IMR-90 (cell line): ENCODE measurements at regions not wholly inside any gene's neighbourhood (a gene's known extent, or its start where the extent isn't known, plus 50 kb on each side); places are given as distances from the start of the nearest gene placed in this dataset.

Experiments
- ATAC-seq: fragments of 200-7000 bp; cut with Tn5 transposase; 2 replicates; pipeline ENCODE4 v1.9.1; 2020; ENCODE audit warnings: low read depth, mild to moderate bottlenecking, moderate library complexity
- BruUV-seq: library from RNA; stranded (reverse); fragments of 400-500 nt; replicated peaks from 2 replicates; lab custom pipeline; 2021; lab: Mats Ljungman, UMichigan
- CTCF ChIA-PET: fragments of 300-600 bp; formaldehyde crosslinking; extraction: SDS; loops from one replicate; lab custom pipeline; 2021; ENCODE audit warnings: antibody characterized with exemption; lab: Yijun Ruan, JAX
- POLR2A ChIA-PET: fragments of 300-600 bp; sonication (Branson Sonifier 250); formaldehyde crosslinking; loops from one replicate; lab custom pipeline; 2022; ENCODE audit warnings: antibody characterized with exemption; ENCODE audit not compliant: unreplicated experiment; lab: Charles Lee
- DNase-seq: peaks from one replicate; pipeline ENCODE4 v3.0.0; 2013
- H2AFZ ChIP-seq: replicated peaks from 2 replicates; pipeline ENCODE3; 2013; ENCODE audit warnings: low read length, mild to moderate bottlenecking; ENCODE audit not compliant: poor library complexity
- H2AK5ac ChIP-seq: 2 replicates; pipeline ENCODE4 v1.6.1; 2013; ENCODE audit warnings: low read depth, low read length, inconsistent platforms
- H2AK9ac ChIP-seq: replicated peaks from 2 replicates; pipeline ENCODE3; 2013; ENCODE audit warnings: mild to moderate bottlenecking, low read depth, low read length, moderate library complexity; ENCODE audit not compliant: poor library complexity
- H2BK120ac ChIP-seq: 2 replicates; pipeline ENCODE4 v1.6.1; 2013; ENCODE audit warnings: low read depth, low read length, inconsistent platforms
- H2BK15ac ChIP-seq: 3 replicates; pipeline ENCODE4 v1.6.1; 2013; ENCODE audit warnings: low read depth, low read length, inconsistent platforms
- H2BK20ac ChIP-seq: 2 replicates; pipeline ENCODE4 v1.6.1; 2013; ENCODE audit warnings: low read depth, mild to moderate bottlenecking, inconsistent platforms, low read length, moderate library complexity
- H2BK5ac ChIP-seq: 2 replicates; pipeline ENCODE4 v1.6.1; 2013; ENCODE audit warnings: mild to moderate bottlenecking, low read depth, low read length, inconsistent platforms; ENCODE audit not compliant: poor library complexity, severe bottlenecking
- H3K14ac ChIP-seq: replicated peaks from 2 replicates; pipeline ENCODE4 v1.6.1; 2013; ENCODE audit warnings: low read depth, low read length, inconsistent platforms
- H3K18ac ChIP-seq: 2 replicates; pipeline ENCODE4 v1.6.1; 2013; ENCODE audit warnings: low read depth, low read length, control low read depth
- H3K23ac ChIP-seq: 2 replicates; pipeline ENCODE4 v1.6.1; 2013; ENCODE audit warnings: low read depth, low read length, inconsistent platforms
- H3K27ac ChIP-seq: 2 replicates; pipeline ENCODE4 v1.5.1; 2013; ENCODE audit warnings: mild to moderate bottlenecking, control low read depth, low read length; ENCODE audit not compliant: insufficient read depth
- H3K27me3 ChIP-seq: 2 replicates; pipeline ENCODE4 v1.6.1; 2013; ENCODE audit warnings: low read length; ENCODE audit not compliant: control insufficient read depth, insufficient read depth
- H3K36me3 ChIP-seq: 2 replicates; pipeline ENCODE4 v1.6.1; 2013; ENCODE audit warnings: low read length, mixed read lengths; ENCODE audit not compliant: control insufficient read depth, insufficient read depth
- H3K4ac ChIP-seq: 2 replicates; pipeline ENCODE4 v1.6.1; 2013; ENCODE audit warnings: low read depth, low read length, inconsistent platforms
- H3K4me1 ChIP-seq: 2 replicates; pipeline ENCODE4 v1.6.1; 2013; ENCODE audit warnings: low read length, mixed read lengths; ENCODE audit not compliant: control insufficient read depth, insufficient read depth
- H3K4me2 ChIP-seq: 2 replicates; pipeline ENCODE4 v1.6.1; 2013; ENCODE audit warnings: low read depth, mild to moderate bottlenecking, control low read depth, low read length, moderate library complexity
- H3K4me3 ChIP-seq: 2 replicates; pipeline ENCODE4 v1.5.1; 2013; ENCODE audit warnings: low read depth, mild to moderate bottlenecking, control low read depth, low read length, moderate library complexity; ENCODE audit not compliant: insufficient read depth
- H3K56ac ChIP-seq: 2 replicates; pipeline ENCODE4 v1.6.1; 2013; ENCODE audit warnings: low read length, inconsistent platforms; ENCODE audit not compliant: insufficient read depth; ENCODE audit errors: extremely low read depth
- H3K79me1 ChIP-seq, 2 experiments: 2 replicates each; pipeline ENCODE4 v1.6.1; 2013; ENCODE audit warnings: low read length in 2 of 2, inconsistent platforms in 1 of 2, low read depth in 1 of 2
- H3K9ac ChIP-seq: 2 replicates; pipeline ENCODE4 v1.6.1; 2013; ENCODE audit warnings: low read depth, low read length, control low read depth
- H3K9me1 ChIP-seq: 2 replicates; pipeline ENCODE4 v1.6.1; 2013; ENCODE audit warnings: low read length, inconsistent platforms; ENCODE audit not compliant: insufficient read depth
- H3K9me3 ChIP-seq: 2 replicates; pipeline ENCODE4 v1.6.1; 2013; ENCODE audit warnings: low read length; ENCODE audit not compliant: control insufficient read depth, insufficient read depth
- H4K20me1 ChIP-seq: 2 replicates; pipeline ENCODE4 v1.6.1; 2013; ENCODE audit warnings: low read length, inconsistent platforms; ENCODE audit not compliant: insufficient read depth
- H4K5ac ChIP-seq: 2 replicates; pipeline ENCODE4 v1.6.1; 2013; ENCODE audit warnings: mild to moderate bottlenecking, low read depth, low read length, control low read depth
- H4K8ac ChIP-seq, 2 experiments: 2 replicates each; pipeline ENCODE4 v1.6.1; 2013; ENCODE audit warnings: low read depth in 2 of 2, low read length in 2 of 2, control low read depth in 1 of 2, inconsistent platforms in 1 of 2
- H4K91ac ChIP-seq: 2 replicates; pipeline ENCODE4 v1.6.1; 2013; ENCODE audit warnings: low read depth, low read length, inconsistent platforms; ENCODE audit not compliant: insufficient read depth
- CEBPB ChIP-seq: IDR thresholded peaks from 2 replicates; pipeline ENCODE4 v1.6.1; 2012; ENCODE audit warnings: low read depth, low read length, improper control_type of control experiment
- FOS ChIP-seq: fragments of 150-350 bp; IDR thresholded peaks from 2 replicates; pipeline ENCODE4 v1.6.1; 2016; ENCODE audit warnings: low read depth, low read length
- MAFK ChIP-seq: IDR thresholded peaks from 2 replicates; pipeline ENCODE4 v1.6.1; 2012; ENCODE audit warnings: low read depth, low read length, improper control_type of control experiment
- MAZ ChIP-seq: IDR thresholded peaks from 2 replicates; pipeline ENCODE4 v1.6.1; 2012; ENCODE audit warnings: low read depth, mild to moderate bottlenecking, low read length, improper control_type of control experiment, moderate library complexity, borderline replicate concordance
- MXI1 ChIP-seq: IDR thresholded peaks from 2 replicates; pipeline ENCODE4 v1.6.1; 2012; ENCODE audit warnings: low read depth, mild to moderate bottlenecking, low read length, moderate library complexity, borderline replicate concordance
- NFE2L2 ChIP-seq: fragments of 150-350 bp; IDR thresholded peaks from 2 replicates; pipeline ENCODE4 v1.6.1; 2016; ENCODE audit warnings: low read depth, mild to moderate bottlenecking, low read length
- POLR2A ChIP-seq: IDR thresholded peaks from 2 replicates; pipeline ENCODE4 v1.6.1; 2012; ENCODE audit warnings: mild to moderate bottlenecking, low read depth, low read length
- RAD21 ChIP-seq: IDR thresholded peaks from 2 replicates; pipeline ENCODE4 v1.6.1; 2012; ENCODE audit warnings: low read length, improper control_type of control experiment
- RCOR1 ChIP-seq: IDR thresholded peaks from 2 replicates; pipeline ENCODE4 v1.6.1; 2012; ENCODE audit warnings: mild to moderate bottlenecking, low read length, improper control_type of control experiment; ENCODE audit not compliant: insufficient replicate concordance
- RFX5 ChIP-seq: IDR thresholded peaks from 2 replicates; pipeline ENCODE4 v1.8.0; 2012; ENCODE audit warnings: low read depth, mild to moderate bottlenecking, low read length, moderate library complexity
- SMC3 ChIP-seq: fragments of 150-350 bp; IDR thresholded peaks from 2 replicates; pipeline ENCODE4 v1.6.1; 2016; ENCODE audit warnings: low read depth, mild to moderate bottlenecking, antibody characterized with exemption, low read length, moderate library complexity
- WGBS, 2 experiments: methylation state at CpG; one replicate each; pipeline versions ENCODE4 v1.1.5 to v1.1.7; 2013; ENCODE audit warnings: missing lambda C conversion rate in 2 of 2; ENCODE audit not compliant: insufficient read length in 1 of 2; ENCODE audit errors: extremely low coverage in 2 of 2; 5-methylcytosine and 5-hydroxymethylcytosine counted together
- dilution Hi-C: fragments of 300-500 bp; cut with HindIII; formaldehyde crosslinking; loops from one replicate; pipeline ENCODE4 v1.14.3; 2018; ENCODE audit warnings: low sequenced_read_pairs; ENCODE audit not compliant: unreplicated experiment
- in situ Hi-C: fragments of 300-500 bp; cut with MboI; formaldehyde crosslinking; loops from 3 replicates; pipeline ENCODE4 v1.14.3; 2019; ENCODE audit warnings: low sequenced_read_pairs, inconsistent platforms, mixed read lengths
- intact Hi-C: fragments of 100-400 bp; cut with micrococcal nuclease; formaldehyde crosslinking; loops from 2 replicates; pipeline ENCODE4 v1.10.0; 2022
- TF ChIP-seq, protein P1 (sequence below): fragments of 150-350 bp; IDR thresholded peaks from 2 replicates; pipeline ENCODE4 v1.6.1; 2016; ENCODE audit warnings: low read depth, mild to moderate bottlenecking, low read length, moderate library complexity, borderline replicate concordance

DNA sequence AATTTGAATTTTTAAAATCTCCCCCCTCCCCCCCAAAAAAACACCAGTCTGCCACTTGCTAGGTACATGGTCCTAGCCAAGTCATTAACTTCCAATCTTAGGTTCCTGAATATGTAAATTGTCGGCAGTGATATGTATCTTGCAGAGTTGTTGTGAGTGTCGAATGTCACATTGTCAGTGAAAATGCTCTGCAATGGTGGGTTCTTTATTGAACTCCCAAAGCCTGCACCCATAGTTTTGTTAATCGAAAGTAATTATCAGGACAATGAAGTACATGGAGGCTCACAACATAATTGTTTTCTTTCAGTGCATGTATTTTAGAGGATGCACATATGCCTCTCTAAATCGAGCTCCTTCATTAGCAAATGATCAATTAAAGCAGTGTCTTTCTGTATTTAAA is 185.6 kb upstream of the S100G start:
- H3K9me1 ChIP-seq: peaks cover 6% of the 10 kb centered on the region
- in situ Hi-C loops: no loop called here
- peaks cover 2% of the 10 kb centered on the region; the same call in 1 of the 2 replicates for H3K9me3 ChIP-seq
- no peaks in the 10 kb centered on the region for H3K36me3 ChIP-seq
- H3K4me2 ChIP-seq: no peak overlapping the region
- H2AFZ ChIP-seq: no peak overlapping the region
- peak overlapping the region in 1 of 2 experiments; percentile 47; a peak in 1 of 4 replicates for H4K8ac ChIP-seq
- H3K4ac ChIP-seq: peak overlapping the region; percentile 51; the same call in 1 of the 2 replicates
- H2AK9ac ChIP-seq: no peak overlapping the region
- H2AK5ac ChIP-seq: no peak overlapping the region
- DNase-seq: no peak
- peak overlapping the region; percentile 75 for H2BK5ac ChIP-seq
- peaks cover 2% of the 10 kb centered on the region; the same call in 1 of the 2 replicates for H3K27me3 ChIP-seq
- H3K27ac ChIP-seq: no peak overlapping the region
- no peak overlapping the region for H4K5ac ChIP-seq
- H4K20me1 ChIP-seq: no peaks in the 10 kb centered on the region
- BruUV-seq: no TSS peak
- no peak overlapping the region for H3K4me3 ChIP-seq
- no peak overlapping the region; the same call in 1 of the 2 replicates for H3K14ac ChIP-seq
- H3K79me1 ChIP-seq: peaks cover 0 to 7% of the 10 kb centered on the region in 2 experiments; a peak in 1 of 4 replicates
- H2BK15ac ChIP-seq: no peak overlapping the region
- no peak for ATAC-seq
- WGBS, 2 experiments: no CpG with 5 or more reads among the region's 4 CpGs
- dilution Hi-C loops: no loop called here
- no peak overlapping the region for H3K23ac ChIP-seq
- intact Hi-C loops: no loop called here
- no peak overlapping the region for H3K18ac ChIP-seq
- H3K4me1 ChIP-seq: peaks cover 11% of the 10 kb centered on the region
- ChIA-PET CTCF (no interaction called here), POLR2A (no interaction called here)
- TF ChIP-seq NFE2L2 (no peak), SMC3 (no peak), POLR2A (no peak), RCOR1 (no peak), MXI1 (no peak), MAZ (no peak), FOS (no peak), MAFK (no peak), RAD21 (no peak), CEBPB (no peak), RFX5 (no peak)
- TF ChIP-seq, protein P1, sequence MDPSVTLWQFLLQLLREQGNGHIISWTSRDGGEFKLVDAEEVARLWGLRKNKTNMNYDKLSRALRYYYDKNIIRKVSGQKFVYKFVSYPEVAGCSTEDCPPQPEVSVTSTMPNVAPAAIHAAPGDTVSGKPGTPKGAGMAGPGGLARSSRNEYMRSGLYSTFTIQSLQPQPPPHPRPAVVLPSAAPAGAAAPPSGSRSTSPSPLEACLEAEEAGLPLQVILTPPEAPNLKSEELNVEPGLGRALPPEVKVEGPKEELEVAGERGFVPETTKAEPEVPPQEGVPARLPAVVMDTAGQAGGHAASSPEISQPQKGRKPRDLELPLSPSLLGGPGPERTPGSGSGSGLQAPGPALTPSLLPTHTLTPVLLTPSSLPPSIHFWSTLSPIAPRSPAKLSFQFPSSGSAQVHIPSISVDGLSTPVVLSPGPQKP: no peak
- peak overlapping the region; percentile 46; the same call in 1 of the 2 replicates for H2BK120ac ChIP-seq
- no peak overlapping the region for H3K9ac ChIP-seq
- H2BK20ac ChIP-seq: peak overlapping the region; percentile 54; the same call in 1 of the 2 replicates
- no peak overlapping the region for H3K56ac ChIP-seq
- H4K91ac ChIP-seq: no peak overlapping the region
